Neural cell (in vitro differentiated cells): ENCODE measurements at regions not wholly inside any gene's neighbourhood (a gene's known extent, or its start where the extent isn't known, plus 50 kb on each side); places are given as distances from the start of the nearest gene placed in this dataset.

Experiments
- H2AFZ ChIP-seq: fragments of 200-600, 300-800 bp; sonication (generic), shearing (Covaris generic); 2 replicates; pipeline ENCODE4 v1.6.0; 2014; ENCODE audit warnings: low read depth, mild to moderate bottlenecking, antibody characterized with exemption, low read length, moderate library complexity
- H3F3A ChIP-seq: fragments of 200-600 bp; shearing (Covaris generic); 2 replicates; pipeline ENCODE4 v1.6.1; 2016; ENCODE audit warnings: mild to moderate bottlenecking, moderate library complexity, mixed read lengths, antibody characterized with exemption, low read length; ENCODE audit not compliant: insufficient read depth, poor library complexity, severe bottlenecking
- H3K27ac ChIP-seq: fragments of 200-600, 300-800 bp; sonication (generic), shearing (Covaris generic); 2 replicates; pipeline ENCODE4 v1.5.1; 2014; ENCODE audit warnings: mild to moderate bottlenecking, low read length, moderate library complexity
- H3K27me3 ChIP-seq: fragments of 300-800, 200-600 bp; sonication (generic), shearing (Covaris generic); 2 replicates; pipeline ENCODE4 v1.6.0; 2014; ENCODE audit warnings: mild to moderate bottlenecking, low read depth, low read length, moderate library complexity; ENCODE audit not compliant: insufficient read depth
- H3K36me3 ChIP-seq: fragments of 300-800, 200-600 bp; sonication (generic), shearing (Covaris generic); 2 replicates; pipeline ENCODE4 v1.5.1; 2014; ENCODE audit warnings: mild to moderate bottlenecking, antibody characterized with exemption, low read length, moderate library complexity; ENCODE audit not compliant: insufficient read depth
- H3K4me2 ChIP-seq: fragments of 300-800, 200-600 bp; sonication (generic), shearing (Covaris generic); 2 replicates; pipeline ENCODE4 v1.6.0; 2014; ENCODE audit warnings: mild to moderate bottlenecking, low read length
- H3K4me3 ChIP-seq: fragments of 300-800, 200-600 bp; sonication (generic), shearing (Covaris generic); 2 replicates; pipeline ENCODE4 v1.5.1; 2014; ENCODE audit warnings: mild to moderate bottlenecking, low read length, moderate library complexity
- H3K79me2 ChIP-seq: fragments of 200-600 bp; shearing (Covaris generic); replicated peaks from 2 replicates; pipeline ENCODE4 v1.6.0; 2014; ENCODE audit warnings: mild to moderate bottlenecking, low read length, moderate library complexity; ENCODE audit not compliant: insufficient read depth
- H3K9ac ChIP-seq: fragments of 300-800, 200-600 bp; sonication (generic), shearing (Covaris generic); 2 replicates; pipeline ENCODE4 v1.6.1; 2016; ENCODE audit warnings: mild to moderate bottlenecking, low read length, mixed read lengths
- H3K9me2 ChIP-seq: fragments of 200-600 bp; shearing (Covaris generic); 2 replicates; pipeline ENCODE4 v1.6.1; 2016; ENCODE audit warnings: mild to moderate bottlenecking, low read length, mixed read lengths; ENCODE audit not compliant: insufficient read depth
- H3K9me3 ChIP-seq: fragments of 200-600, 300-800 bp; sonication (generic), shearing (Covaris generic); 2 replicates; pipeline ENCODE4 v1.6.1; 2016; ENCODE audit warnings: mild to moderate bottlenecking, mixed run types, low read length, moderate library complexity, mixed read lengths
- H4K20me1 ChIP-seq: fragments of 200-600 bp; shearing (Covaris generic); 2 replicates; pipeline ENCODE4 v1.6.1; 2016; ENCODE audit warnings: mild to moderate bottlenecking, mixed run types; ENCODE audit not compliant: insufficient read depth
- CTCF ChIP-seq: fragments of 450-650 bp; IDR thresholded peaks from 2 replicates; pipeline ENCODE4 v1.5.1; 2014; ENCODE audit warnings: antibody characterized with exemption, mild to moderate bottlenecking, moderate library complexity; ENCODE audit not compliant: poor library complexity, severe bottlenecking
- EP300 ChIP-seq: fragments of 450-650 bp; conservative IDR thresholded peaks from 2 replicates; pipeline ENCODE4 v1.6.1; 2014; ENCODE audit warnings: antibody characterized with exemption, mild to moderate bottlenecking, moderate library complexity; ENCODE audit not compliant: poor library complexity, severe bottlenecking
- EZH2 ChIP-seq: fragments of 200-600, 300-800 bp; shearing (Covaris generic), sonication (generic); IDR thresholded peaks from 2 replicates; pipeline ENCODE4 v1.6.1; 2014; ENCODE audit warnings: antibody characterized with exemption, low read length, borderline replicate concordance, mild to moderate bottlenecking; ENCODE audit not compliant: insufficient read depth, poor library complexity, severe bottlenecking
- MXI1 ChIP-seq: fragments of 450-650 bp; conservative IDR thresholded peaks from 2 replicates; pipeline ENCODE4 v1.6.1; 2014; ENCODE audit warnings: antibody characterized with exemption, mild to moderate bottlenecking; ENCODE audit not compliant: poor library complexity, severe bottlenecking
- POLR2AphosphoS5 ChIP-seq: IDR thresholded peaks from 2 replicates; pipeline ENCODE4 v1.6.1; 2012
- RAD21 ChIP-seq: fragments of 450-650 bp; conservative IDR thresholded peaks from 2 replicates; pipeline ENCODE4 v1.6.1; 2014; ENCODE audit warnings: antibody characterized with exemption, mild to moderate bottlenecking, moderate library complexity
- REST ChIP-seq: IDR thresholded peaks from 2 replicates; pipeline ENCODE4 v1.6.1; 2012; ENCODE audit warnings: borderline replicate concordance
- SMC3 ChIP-seq: fragments of 450-650 bp; conservative IDR thresholded peaks from 2 replicates; pipeline ENCODE4 v1.6.1; 2014; ENCODE audit warnings: antibody characterized with exemption, mild to moderate bottlenecking, moderate library complexity; ENCODE audit not compliant: poor library complexity
- TAF1 ChIP-seq: IDR thresholded peaks from 2 replicates; pipeline ENCODE4 v1.6.1; 2012; ENCODE audit warnings: low read depth

GRCh38 chr2:149924028-149924427 is 336.5 kb upstream of the MMADHC start:
- H2AFZ ChIP-seq: no peak overlapping the region
- H3K36me3 ChIP-seq: no peaks in the 10 kb centered on the region
- no peak overlapping the region for H3K27ac ChIP-seq
- no peaks in the 10 kb centered on the region for H3K79me2 ChIP-seq
- H3K9me3 ChIP-seq: no peaks in the 10 kb centered on the region
- H3K9me2 ChIP-seq: no peaks in the 10 kb centered on the region
- H3K4me3 ChIP-seq: no peak overlapping the region
- no peak for TF ChIP-seq EP300
- no peaks in the 10 kb centered on the region for H3K27me3 ChIP-seq
- H3F3A ChIP-seq: no peaks in the 10 kb centered on the region
- H4K20me1 ChIP-seq: no peaks in the 10 kb centered on the region
- no peak overlapping the region for H3K4me2 ChIP-seq
- H3K9ac ChIP-seq: no peak overlapping the region

- Histone ChIP-seq H3K79me2 (no peaks in the 10 kb centered on the region), H3K9me3 (no peaks in the 10 kb centered on the region), H2AFZ (no peak overlapping the region)
Observed at GRCh38 chr2:149921911-149922616, 334.5 kb upstream of the MMADHC start.

More at GRCh38 chr2:149921911-149922616, 334.5 kb upstream of the MMADHC start:
- Histone ChIP-seq H3K4me3 (no peak overlapping the region), H3K27me3 (no peaks in the 10 kb centered on the region), H3K36me3 (no peaks in the 10 kb centered on the region), H4K20me1 (no peaks in the 10 kb centered on the region), H3F3A (no peaks in the 10 kb centered on the region), H3K4me2 (no peak overlapping the region), H3K9me2 (no peaks in the 10 kb centered on the region), H3K9ac (no peak overlapping the region), H3K27ac (no peak overlapping the region)
- no peak for TF ChIP-seq MXI1
- no peak for TF ChIP-seq EP300
- no peak for TF ChIP-seq CTCF
- no peak for TF ChIP-seq REST
- no peak for TF ChIP-seq TAF1
- no peak for TF ChIP-seq POLR2AphosphoS5
- no peak for TF ChIP-seq EZH2
- no peak for TF ChIP-seq SMC3
- no peak for TF ChIP-seq RAD21
